ENCODE measurements at regions not wholly inside any gene's neighbourhood (a gene's known extent, or its start where the extent isn't known, plus 50 kb on each side); places are given as distances from the start of the nearest gene placed in this dataset.

- TF ChIP-seq EZH2 (IDR thresholded peaks at IDR 0.05; ENCODE audit: borderline replicate concordance, low read length) (no peak), CTCF (IDR thresholded peaks at IDR 0.05; ENCODE audit: low read length) (no peak)
- no peak overlapping the region for H3K27ac ChIP-seq (ENCODE audit: low read depth, low read length, poor library complexity, severe bottlenecking)
- no peaks in the 10 kb centered on the region for H3K79me2 ChIP-seq (ENCODE audit: insufficient read depth, low read length)
- H3K4me1 ChIP-seq (ENCODE audit: insufficient read depth, low read length, severe bottlenecking), result no peaks in the 10 kb centered on the region
- H3K27me3 ChIP-seq (ENCODE audit: insufficient read depth, low read length), result no peaks in the 10 kb centered on the region
- H4K20me1 ChIP-seq (ENCODE audit: insufficient read depth, low read length), result no peaks in the 10 kb centered on the region
- H3K4me2 ChIP-seq (ENCODE audit: low read length), result no peak overlapping the region
- H3K36me3 ChIP-seq (ENCODE audit: insufficient read depth, low read length), result no peaks in the 10 kb centered on the region
- no peak overlapping the region for H3K4me3 ChIP-seq (ENCODE audit: low read depth, low read length, poor library complexity, severe bottlenecking)
- no peaks in the 10 kb centered on the region for H3F3A ChIP-seq (ENCODE audit: insufficient read depth, low read length)
- H3K9ac ChIP-seq (ENCODE audit: low read length), result no peak overlapping the region
- no peaks in the 10 kb centered on the region for H3K9me2 ChIP-seq (ENCODE audit: low read depth, low read length)
- no peaks in the 10 kb centered on the region for H3K9me3 ChIP-seq (ENCODE audit: low read length)
- H2AFZ ChIP-seq (ENCODE audit: low read length), result no peak overlapping the region
These were observed 93.5 kb upstream of the SASH1 start for GRCh38 chr6:148249160-148249559.

GRCh38 chr6:148249679-148250375 is 92.8 kb upstream of the SASH1 start:
- H3K4me3 ChIP-seq (ENCODE audit: low read depth, low read length, poor library complexity, severe bottlenecking), result no peak overlapping the region
- no peak overlapping the region for H2AFZ ChIP-seq (ENCODE audit: low read length)
- H3F3A ChIP-seq (ENCODE audit: insufficient read depth, low read length), result no peaks in the 10 kb centered on the region
- no peaks in the 10 kb centered on the region for H3K79me2 ChIP-seq (ENCODE audit: insufficient read depth, low read length)
- H3K27me3 ChIP-seq (ENCODE audit: insufficient read depth, low read length), result no peaks in the 10 kb centered on the region
- H3K4me2 ChIP-seq (ENCODE audit: low read length), result no peak overlapping the region
- no peak overlapping the region for H3K9ac ChIP-seq (ENCODE audit: low read length)
- no peaks in the 10 kb centered on the region for H3K4me1 ChIP-seq (ENCODE audit: insufficient read depth, low read length, severe bottlenecking)
- H3K27ac ChIP-seq (ENCODE audit: low read depth, low read length, poor library complexity, severe bottlenecking), result no peak overlapping the region
- H3K9me3 ChIP-seq (ENCODE audit: low read length), result no peaks in the 10 kb centered on the region
- TF ChIP-seq EZH2 (IDR thresholded peaks at IDR 0.05; ENCODE audit: borderline replicate concordance, low read length), result no peak
- no peak for TF ChIP-seq CTCF (IDR thresholded peaks at IDR 0.05; ENCODE audit: low read length)
- no peaks in the 10 kb centered on the region for H4K20me1 ChIP-seq (ENCODE audit: insufficient read depth, low read length)
- no peaks in the 10 kb centered on the region for H3K36me3 ChIP-seq (ENCODE audit: insufficient read depth, low read length)
- H3K9me2 ChIP-seq (ENCODE audit: low read depth, low read length), result no peaks in the 10 kb centered on the region

GRCh38 chr6:148250975-148251685 is 91.5 kb upstream of the SASH1 start:
- no peak overlapping the region for H3K4me2 ChIP-seq (ENCODE audit: low read length)
- H3K27me3 ChIP-seq (ENCODE audit: insufficient read depth, low read length), result no peaks in the 10 kb centered on the region
- TF ChIP-seq EZH2 (IDR thresholded peaks at IDR 0.05; ENCODE audit: borderline replicate concordance, low read length) (no peak), CTCF (IDR thresholded peaks at IDR 0.05; ENCODE audit: low read length) (peak; percentile 28; the same call in 1 of the 2 replicates)
- no peak overlapping the region for H3K4me3 ChIP-seq (ENCODE audit: low read depth, low read length, poor library complexity, severe bottlenecking)
- H3K9me2 ChIP-seq (ENCODE audit: low read depth, low read length), result no peaks in the 10 kb centered on the region
- no peak overlapping the region for H3K27ac ChIP-seq (ENCODE audit: low read depth, low read length, poor library complexity, severe bottlenecking)
- H3K9ac ChIP-seq (ENCODE audit: low read length), result no peak overlapping the region
- no peak overlapping the region for H2AFZ ChIP-seq (ENCODE audit: low read length)
- no peaks in the 10 kb centered on the region for H3K79me2 ChIP-seq (ENCODE audit: insufficient read depth, low read length)
- H3K36me3 ChIP-seq (ENCODE audit: insufficient read depth, low read length), result no peaks in the 10 kb centered on the region
- no peaks in the 10 kb centered on the region for H3K4me1 ChIP-seq (ENCODE audit: insufficient read depth, low read length, severe bottlenecking)
- no peaks in the 10 kb centered on the region for H4K20me1 ChIP-seq (ENCODE audit: insufficient read depth, low read length)
- no peaks in the 10 kb centered on the region for H3K9me3 ChIP-seq (ENCODE audit: low read length)
- no peaks in the 10 kb centered on the region for H3F3A ChIP-seq (ENCODE audit: insufficient read depth, low read length)

Measured in OCI-LY1 (cell line).